Inflammatory macrophage treated with lipopolysaccharide for 4 hours (primary cell): ENCODE measurements at regions not wholly inside any gene's neighbourhood (a gene's known extent, or its start where the extent isn't known, plus 50 kb on each side); places are given as distances from the start of the nearest gene placed in this dataset.
"Not testable (repeated sequence)": the region's sequence is repeated elsewhere in the genome, so short reads cannot be mapped to it uniquely, and the experiment has no call there.

ENCODE experiments used
- DNase-seq: peaks from one replicate; pipeline ENCODE4 v3.0.0-alpha.2; 2020

DNA sequence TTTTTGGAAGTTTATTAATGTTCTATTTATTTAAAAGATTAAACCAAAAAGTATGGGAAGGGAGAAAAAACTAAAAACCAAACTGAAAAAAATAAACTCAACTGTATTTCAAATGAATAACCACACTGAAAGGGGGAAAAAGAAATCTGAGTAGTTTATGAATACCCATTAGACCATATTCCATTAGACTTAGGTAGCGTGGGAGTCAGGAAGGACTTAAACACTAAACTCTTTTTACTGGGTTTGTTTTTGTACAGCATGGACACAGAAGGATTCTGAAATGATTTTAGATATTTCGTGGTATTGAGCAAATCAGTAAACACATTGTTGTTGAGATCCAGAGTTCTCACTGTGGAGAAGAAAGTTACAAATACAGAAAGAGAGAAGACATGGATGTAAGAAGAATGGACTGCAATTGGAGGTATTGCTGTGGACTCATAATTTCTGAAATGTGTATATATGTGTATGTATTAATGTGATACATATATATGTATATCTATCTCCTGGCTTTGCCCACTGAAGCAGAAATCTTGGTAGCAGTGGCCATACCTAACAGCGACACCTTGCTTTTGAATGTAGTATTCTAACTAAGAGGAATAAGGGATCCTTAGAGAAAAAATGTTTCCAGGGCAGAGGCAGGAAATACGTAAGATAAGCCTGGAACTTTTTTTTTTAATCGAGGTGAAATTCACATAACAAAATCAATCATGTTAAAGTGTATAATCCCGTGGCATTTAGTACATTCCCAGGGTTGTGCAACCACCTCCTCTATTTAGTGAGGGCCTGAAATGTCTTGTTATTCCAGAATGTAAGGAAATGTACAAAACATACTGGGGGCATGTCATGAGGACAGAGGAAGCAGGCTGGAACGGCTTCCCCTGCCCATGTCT lies 228.8 kb downstream of the SMARCA2 start:
- no peak for DNase-seq

DNA sequence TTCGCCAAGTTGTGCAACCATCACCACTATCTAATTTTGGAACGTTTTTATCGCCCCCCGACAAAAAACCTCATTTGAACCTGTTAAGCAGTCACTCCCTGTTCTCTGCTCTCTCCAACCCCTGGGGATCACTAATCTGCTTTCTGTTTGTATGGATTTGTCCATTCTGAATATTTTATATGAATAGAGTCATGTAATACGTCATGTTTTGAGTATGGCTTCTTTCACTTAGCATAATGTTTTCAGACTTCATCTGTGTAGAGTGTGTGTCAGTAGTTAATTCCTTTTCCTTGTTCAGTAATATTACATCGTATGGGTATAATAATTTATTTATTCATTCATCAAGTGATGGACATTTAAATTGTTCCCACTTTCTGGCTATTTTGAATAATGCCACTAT lies 232.2 kb downstream of the SMARCA2 start:
- no peak for DNase-seq

DNA sequence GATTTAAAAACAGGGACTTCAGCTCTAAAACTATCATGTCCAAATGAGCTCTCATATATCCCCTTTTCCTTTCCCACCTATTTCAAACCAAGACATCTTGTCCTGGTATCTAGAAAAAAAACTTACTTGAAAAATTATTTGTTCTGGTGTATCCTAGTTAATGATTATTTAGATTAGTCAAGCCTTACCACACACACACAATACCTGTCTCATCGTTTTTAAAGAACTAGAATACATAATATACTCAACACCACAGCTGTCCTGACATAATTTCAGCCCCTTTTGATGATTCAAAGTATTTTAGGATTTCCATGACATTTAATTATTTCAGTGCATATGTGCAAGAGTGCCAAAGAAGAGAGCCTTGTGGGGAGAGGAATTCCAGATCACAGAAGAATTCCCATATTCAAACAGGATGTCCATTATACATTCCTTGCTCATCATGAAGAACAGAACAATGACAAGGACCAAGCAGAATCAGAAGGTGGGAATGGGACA lies 233.7 kb downstream of the SMARCA2 start:
- no peak for DNase-seq

DNA sequence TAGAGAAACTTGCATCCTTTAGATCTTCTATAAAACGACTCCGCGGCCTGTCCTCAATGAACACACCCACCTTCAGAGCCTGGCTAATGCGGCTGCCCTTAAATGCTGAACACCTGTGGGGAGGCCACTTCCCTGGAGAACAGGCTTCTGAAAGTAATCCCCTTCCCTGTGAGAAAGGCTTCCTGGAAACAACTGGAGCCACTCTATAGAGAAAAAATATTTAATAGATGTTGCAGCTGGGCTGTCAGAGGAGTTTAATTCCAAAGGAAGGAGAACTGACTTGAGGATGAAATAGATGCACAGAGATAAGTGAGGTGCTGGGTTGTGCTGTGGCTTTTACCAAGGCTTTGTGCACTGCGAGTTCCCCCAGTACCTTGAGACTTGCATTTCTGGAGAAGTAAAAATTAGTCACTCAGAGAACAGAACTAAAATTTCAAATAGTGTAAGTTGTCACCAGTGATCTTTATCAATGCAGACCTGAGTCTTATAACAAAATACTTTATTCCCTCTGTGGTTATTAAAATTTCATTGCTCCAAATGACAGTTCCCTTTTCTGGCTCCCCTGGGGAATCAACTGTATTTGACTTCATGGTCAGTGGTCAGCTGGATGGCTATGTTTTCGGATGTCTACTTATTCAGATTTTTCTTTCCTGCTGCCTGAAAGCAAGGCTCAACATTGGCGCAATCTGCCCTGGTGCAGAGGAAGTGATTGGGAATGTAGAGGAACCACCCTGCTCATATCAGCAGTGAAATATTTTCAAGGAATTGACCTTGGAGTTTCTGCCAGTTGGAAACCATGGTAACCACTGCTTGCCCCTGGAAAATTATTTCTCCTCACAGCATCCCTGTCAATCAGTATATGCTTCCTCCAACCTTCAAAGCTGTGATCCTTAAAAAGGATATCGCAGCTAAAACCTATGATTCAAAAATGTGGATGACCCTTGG lies 238.8 kb downstream of the SMARCA2 start:
- no peak for DNase-seq

DNA sequence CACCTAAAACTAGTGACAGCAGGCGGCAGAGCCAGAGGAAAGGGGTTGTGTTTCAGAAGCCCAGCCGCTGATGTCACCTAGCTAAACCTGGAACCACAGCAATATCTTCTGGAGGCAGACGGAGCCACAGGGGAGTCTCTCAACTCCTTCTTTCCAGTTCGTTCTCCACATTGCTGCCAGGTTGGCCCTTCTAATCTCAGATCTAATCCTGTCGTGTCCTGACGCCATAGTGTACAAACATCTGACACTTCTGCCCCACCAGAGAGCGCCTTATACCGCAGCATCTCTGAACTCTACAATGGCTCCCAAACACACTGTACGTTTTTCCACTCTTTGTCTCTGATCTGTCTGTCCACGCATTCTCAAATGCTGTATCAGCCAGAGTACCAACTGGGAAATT lies 240.0 kb downstream of the SMARCA2 start:
- DNase-seq = no peak

DNA sequence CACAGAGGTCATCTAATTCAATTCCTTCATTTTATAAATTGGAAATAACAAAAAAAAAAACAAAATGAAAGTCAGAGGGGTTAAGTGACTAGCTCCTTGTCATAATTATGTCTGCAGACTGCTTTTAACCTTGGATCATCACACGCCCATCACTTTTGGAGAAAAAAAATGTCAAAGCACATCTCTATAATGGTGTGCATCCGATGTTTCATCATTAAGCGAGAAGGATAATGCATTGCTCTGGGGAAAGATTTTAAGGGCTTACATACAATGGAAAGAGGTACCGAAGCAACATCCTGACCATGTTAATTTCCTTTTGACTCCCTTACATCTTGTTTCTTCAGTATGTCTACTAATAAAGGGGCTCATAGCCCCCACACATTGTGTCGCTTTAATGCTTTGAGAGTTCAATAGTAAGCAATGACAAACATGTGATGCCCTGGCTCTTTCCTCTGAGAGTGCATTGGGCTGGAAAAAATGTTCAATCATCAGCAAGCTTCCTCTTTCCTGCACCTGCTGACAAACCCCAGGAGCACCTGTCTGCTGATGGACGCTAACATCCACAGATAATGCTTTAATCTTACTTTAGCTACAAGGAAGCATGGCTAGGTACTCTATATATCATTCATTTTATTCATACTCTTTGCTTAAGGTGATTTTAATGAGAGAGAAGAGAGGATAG lies 242.2 kb downstream of the SMARCA2 start:
- DNase-seq = no peak

DNA sequence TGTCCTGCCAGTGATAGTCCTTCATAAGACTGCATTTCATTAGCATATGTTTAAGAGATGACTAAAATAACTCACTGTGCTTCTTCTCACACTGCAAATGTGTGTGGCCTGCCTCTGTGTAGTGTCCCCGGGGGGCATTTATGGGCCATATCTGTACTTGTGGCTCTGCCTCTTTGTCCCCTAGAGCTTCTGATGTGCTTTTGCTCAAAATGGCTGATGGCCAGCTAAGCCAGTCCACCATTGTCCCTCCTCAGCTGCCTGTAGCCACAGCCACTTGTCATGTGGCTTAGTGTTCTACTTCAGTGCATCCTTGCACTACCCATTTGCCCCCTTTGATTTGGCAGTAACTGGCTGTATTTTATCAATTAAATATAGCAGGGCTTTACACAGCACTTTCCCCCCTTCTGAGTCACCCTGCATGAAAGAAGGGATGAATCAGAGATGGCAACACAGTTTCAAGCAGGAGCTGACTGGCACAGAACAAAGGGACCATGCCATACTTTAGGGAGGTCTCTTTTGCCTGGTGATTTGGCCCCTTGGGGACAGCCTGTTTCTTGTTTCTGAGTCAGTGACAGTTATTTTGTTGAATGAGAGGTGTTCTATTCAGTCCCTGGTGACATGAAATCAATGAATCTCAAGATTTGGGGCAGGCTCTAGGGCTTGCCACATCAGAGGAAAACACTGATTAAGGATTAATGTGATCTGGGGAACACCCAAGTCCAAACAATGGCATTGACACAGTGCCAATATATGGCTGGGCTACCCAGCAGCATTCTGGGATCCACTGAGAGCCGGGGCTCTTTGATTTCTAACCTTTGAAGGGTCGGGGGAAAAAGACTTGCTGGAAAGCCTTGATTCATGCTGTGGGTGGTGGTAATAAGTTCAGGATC lies 245.5 kb downstream of the SMARCA2 start:
- no peak for DNase-seq

DNA sequence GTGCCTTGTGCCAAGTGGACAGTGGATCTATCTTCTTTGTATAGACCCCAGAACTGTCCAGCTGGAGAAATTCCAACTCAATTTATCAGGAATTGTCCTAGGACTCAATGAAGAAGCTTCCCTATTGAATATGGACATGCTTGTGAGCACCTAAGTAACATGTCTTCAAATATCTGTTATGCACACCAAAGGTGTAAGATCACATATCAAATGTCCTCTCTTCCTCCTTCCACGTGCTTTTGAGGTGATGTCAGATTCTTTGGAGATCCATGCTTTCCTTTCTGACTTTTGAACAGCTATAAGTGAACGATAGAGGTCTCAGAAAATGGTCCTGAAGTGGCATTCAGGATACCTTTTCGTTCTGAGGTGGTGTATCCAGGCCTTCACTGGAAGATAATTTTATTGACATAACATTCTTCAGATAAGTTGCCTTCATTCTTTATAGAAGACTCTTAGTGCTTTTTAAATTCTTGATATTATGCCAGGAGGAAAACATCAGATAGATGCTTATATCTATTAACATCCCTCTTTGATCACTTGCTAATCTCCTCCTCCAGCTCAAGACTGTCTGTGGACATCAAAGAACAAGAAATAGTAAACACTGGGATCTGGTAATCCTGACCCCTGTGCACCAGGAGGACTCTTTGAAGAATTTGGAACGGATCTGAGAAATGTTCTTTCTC lies 246.4 kb downstream of the SMARCA2 start:
- no peak for DNase-seq

DNA sequence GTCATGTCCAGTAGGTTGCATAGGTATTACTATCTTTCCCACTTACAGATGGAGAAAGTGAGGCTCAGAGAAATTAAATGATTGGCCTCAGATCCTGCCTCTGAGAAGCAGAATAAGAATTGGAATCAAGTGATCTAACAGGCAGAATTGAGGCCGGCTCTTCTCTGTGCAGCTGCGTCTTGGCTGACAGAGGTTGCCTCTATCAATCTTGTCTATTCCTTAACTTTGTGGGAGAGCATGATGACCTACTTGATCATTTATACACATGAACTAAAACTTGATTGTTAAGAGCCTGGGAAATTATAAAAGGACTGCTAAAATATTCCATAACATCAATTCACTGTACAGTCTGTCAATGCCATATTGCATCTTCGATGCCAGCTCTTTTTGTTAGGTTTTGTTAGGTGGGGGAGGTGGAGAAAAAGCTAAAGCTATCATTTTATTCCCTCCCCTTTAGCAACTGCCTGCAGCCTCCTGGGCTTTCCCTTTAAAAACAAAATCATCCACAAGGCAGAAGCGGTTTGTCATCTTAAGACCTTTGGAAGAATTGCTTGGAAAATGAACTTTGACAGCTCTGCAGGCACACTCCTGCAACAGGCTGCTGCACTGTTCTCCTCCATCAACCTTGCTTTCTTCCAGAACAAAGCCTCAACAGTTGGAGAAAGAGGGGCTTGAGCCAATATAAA lies 247.4 kb downstream of the SMARCA2 start:
- DNase-seq = no peak

DNA sequence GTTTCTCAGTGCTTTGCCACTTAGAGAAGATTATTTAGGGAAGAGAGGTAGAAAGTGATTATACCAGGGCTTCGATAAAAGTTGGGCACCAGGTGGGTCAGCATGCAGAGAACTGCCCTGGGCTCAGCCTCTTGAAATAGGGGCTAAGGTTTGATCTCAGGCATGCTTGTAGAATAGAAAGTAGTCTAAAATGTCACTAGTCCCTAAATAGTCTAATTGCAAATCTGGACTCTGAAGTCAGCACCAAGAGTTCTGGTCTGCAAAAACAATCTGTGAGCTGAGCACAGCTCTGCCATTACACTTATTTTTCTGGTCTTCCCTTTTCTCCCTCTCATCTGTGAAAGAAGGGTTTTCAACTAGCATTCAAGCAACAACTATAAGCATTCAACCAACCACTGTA lies 248.0 kb downstream of the SMARCA2 start:
- DNase-seq = no peak

DNA sequence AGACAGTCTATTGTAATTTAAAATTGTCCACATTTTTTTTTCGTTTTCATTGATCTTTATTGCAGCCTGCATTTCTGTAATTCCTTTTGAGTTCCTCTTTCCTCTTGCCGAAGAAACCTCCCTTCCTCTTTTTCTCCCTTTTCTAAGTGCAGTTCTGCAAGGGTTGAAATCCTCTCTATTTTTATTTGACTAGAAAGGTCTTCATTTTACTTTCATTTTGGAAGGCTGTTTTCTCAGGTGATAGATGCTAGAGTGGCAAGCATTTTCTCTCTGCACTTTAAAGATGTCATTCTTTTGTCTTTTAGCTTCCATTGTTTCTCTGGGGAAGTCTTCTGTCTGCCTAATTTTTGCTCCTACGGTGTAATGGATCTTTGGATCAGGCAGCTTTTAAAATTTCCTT lies 248.5 kb downstream of the SMARCA2 start:
- peak; percentile 61 for DNase-seq

DNA sequence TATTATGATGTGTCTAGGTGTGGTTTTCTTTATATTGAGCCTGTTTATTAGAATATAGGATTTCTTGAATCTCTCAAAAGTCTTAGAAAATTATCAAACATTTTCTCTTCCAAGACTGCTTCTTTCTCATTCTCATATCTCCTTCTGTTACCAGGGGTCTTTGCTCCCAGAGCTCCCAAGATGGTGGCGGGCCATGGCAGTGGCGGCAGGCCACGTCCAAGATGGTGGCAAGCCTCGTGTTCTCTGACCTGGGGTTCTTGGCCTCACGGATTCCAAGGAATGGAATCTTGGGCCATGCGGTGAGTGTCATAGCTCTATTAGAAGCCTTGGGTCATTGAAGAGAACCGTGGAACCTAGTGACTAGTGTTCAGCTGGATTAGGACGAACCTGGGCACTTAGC lies 248.9 kb downstream of the SMARCA2 start:
- no peak for DNase-seq

DNA sequence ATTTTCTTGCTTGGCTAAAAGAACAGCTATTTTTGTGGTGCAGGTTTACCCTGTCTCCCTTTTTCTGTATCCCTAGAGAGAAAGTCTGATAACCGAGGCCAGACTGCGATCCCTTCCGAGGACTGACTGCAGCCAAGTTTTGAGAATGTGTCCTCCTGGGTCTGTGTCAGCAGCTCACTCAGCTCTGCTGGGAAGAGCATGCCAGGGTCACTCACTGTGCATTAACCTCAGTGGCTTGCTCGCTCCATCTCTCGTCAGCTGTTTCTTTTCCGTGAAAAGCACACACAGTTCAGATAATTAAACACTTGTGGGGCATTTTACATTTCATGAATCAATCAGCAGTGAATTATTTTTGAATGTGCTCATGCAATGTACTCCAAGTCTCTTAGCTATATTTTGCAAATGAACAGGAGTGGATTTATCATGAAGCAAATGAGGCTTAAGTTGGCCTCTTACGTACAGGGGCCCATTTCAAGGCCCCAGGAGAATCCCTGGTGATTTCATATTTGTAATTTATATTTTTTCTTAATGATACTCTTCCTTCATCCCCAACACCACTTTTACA lies 252.1 kb downstream of the SMARCA2 start:
- DNase-seq = no peak

DNA sequence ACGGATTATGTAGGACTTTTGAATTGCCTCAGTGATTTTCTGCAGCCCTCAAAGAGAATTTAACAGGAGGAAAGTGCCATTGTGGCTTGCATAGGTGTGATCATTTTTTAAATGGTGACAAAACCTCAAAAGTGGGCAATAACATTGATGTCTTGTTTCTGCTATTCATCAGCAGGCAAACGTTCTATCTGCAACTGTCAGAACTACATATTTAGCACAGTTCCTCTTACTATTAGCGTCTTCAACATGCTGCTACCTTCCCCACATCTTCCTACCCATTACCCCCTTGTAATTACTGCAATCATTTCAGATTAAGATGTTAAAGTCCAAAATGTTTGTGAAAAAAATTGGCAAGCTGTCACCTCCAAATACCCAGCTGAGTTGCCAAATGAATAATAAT lies 254.6 kb downstream of the SMARCA2 start:
- DNase-seq = no peak

DNA sequence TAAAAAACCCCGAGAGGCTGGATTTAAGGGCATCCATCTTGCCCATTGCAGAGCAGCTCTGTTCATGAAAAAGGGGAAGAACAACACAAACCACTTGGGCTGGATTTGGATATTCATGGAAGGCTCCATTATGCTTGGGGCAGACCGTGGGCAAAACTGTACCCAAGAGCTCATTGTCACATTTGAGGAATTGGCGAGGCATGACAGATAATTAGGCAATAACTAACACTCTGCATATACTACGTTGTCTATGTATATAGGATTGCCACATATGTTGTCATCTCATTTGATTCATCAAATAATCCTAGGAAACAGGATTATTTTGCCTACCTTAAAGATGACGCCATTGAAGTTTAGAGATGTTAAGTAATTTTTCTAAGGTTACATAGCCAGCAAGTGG lies 255.4 kb downstream of the SMARCA2 start:
- DNase-seq = peak; percentile 57

DNA sequence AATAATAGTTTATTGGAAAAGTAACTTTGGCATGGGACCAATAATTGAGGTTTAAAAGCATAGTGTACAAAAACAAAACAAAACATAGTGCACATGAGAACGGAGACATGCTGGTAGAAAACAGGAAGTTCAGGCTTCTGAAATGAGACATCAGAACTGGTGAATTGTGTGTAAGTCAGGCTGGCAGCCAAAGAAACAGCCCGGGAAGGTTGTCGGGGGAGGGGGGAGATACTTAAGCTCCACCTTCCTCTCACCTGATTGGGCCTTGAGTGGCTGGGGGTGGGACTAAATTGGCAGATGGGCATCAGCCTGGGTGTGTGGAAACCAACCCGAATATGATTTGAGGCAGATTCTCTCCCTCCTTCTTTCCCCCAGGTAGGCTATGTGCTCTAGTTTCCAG lies 256.3 kb downstream of the SMARCA2 start:
- DNase-seq = peak; percentile 69

DNA sequence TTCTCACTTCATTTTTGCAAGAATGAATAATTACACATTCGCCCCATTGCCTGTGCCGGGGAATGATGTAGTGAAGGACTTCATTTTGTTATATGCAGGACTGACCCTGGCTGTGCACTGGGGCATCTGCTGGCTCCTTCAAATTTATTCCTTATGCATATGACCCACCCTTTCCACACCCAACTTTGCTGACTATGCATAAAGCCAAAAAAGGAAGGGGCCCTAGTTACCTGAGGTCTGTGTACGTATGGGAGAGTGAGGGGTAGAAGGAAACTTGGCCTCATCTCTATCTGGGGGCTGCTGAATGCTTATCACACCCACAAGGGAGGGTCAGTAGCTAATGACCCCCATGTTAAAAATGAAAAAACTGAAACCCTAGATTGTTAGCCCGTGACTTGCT lies 259.6 kb downstream of the SMARCA2 start:
- DNase-seq = no peak

DNA sequence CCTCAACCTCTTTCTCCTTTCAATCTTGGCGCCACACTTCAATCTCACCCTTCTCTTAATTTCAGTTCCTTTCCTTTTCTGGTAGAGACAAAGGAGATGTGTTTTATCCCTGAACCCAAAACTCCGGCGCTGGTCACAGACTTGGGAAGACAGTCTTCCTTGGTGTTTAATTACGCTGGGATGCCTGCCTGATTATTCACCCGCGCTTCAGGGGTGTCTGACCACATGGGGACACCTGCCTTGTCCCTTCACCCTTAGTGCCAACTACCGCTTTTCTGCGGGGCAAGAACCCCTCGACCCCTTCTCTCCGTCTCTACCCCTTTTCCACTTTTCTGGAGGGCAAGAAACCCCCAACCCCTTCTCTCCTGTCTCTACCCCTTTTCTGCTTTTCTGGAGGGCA lies 261.1 kb downstream of the SMARCA2 start:
- no peak for DNase-seq

DNA sequence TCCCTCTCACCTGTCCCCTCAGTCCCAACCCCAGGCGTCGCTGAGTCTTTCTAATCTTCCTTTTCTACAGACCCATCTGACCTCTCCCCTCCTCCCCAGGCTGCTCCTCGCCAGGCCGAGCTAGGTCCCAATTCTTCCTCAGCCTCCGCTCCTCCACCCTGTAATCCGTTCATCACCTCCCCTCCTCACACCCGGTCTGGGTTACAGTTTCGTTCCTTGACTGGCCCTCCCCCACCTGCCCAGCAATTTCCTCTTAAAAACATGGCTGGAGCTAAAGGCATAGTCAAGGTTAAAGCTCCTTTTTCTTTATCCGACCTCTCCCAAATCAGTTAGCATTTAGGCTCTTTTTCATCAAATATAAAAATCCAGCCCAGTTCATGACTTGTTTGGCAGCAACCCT lies 262.0 kb downstream of the SMARCA2 start:
- DNase-seq = not testable (repeated sequence)

DNA sequence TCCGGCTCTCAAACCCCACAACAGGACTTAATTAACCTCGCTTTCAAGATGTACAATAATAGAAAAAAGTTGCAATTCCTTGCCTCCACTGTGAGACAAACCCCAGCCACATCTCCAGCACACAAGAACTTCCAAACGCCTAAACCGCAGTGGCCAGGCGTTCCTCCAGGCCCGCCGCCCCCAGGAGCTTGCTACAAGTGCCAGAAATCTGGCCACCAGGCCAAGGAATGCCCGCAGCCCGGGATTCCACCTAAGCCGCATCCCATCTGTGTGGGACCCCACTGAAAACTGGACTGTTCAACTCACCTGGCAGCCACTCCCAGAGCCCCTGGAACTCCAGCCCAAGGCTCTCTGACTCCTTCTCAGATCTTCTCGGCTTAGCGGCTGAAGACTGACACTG lies 262.5 kb downstream of the SMARCA2 start:
- not testable (repeated sequence) for DNase-seq
